HG02623 (cell line): ENCODE measurements at regions not wholly inside any gene's neighbourhood (a gene's known extent, or its start where the extent isn't known, plus 50 kb on each side); places are given as distances from the start of the nearest gene placed in this dataset.
"Not testable (repeated sequence)": the region's sequence is repeated elsewhere in the genome, so short reads cannot be mapped to it uniquely, and the experiment has no call there.

Experiments used
- ATAC-seq: cut with Tn5 transposase; IDR thresholded peaks from one replicate; pipeline ENCODE4 v1.9.1; 2021; ENCODE audit warnings: moderate library complexity; ENCODE audit not compliant: unreplicated experiment

DNA sequence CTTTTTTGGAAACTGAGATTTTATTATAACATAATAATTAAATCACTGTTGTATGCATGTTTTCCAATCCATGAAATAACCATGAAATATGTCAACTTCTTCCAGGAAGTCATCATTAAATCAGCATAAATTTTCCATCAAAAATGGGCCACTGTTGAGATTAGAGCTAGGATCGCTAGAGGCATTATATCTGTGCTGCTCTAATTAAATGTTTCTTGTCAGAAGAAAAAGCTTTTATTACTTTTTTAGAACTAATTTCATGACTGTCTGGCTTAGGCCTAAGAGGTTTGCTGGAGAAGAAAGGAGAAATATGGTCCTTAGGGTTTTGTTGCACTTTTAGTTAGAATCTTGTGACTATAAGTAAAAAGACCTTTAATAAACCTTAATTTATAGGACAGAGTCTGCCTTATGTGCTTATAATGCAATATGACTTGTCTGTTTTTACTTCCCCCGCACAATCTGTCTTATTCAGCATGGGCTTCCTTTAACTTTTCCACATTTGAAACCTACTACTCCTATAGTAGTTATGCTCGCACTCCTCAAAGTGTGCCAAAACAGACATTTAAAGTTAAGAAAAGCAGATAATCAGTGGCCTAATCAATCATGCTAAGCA is 363.4 kb upstream of the GCFC2 start:
- ATAC-seq, result no peak

DNA sequence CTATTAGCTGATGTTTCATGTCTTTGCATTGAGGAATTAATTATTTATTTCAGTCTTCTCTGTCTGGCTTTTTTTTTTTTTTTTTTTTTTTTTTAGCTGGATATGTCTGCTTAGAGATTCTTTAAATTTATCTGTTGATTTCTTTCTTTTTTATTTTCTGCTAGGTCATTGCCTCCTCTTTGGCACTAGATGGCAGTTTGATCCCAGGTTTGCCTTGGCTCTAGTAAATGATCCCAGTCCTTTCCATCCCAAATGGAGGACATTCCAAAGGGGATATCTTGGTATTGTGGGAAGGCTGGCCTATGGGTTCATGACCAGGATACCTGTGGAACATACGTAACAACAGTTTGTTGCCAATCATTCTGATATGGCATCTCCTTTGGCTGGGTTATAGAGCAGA is 339.5 kb upstream of the GCFC2 start:
- ATAC-seq, result no peak

DNA sequence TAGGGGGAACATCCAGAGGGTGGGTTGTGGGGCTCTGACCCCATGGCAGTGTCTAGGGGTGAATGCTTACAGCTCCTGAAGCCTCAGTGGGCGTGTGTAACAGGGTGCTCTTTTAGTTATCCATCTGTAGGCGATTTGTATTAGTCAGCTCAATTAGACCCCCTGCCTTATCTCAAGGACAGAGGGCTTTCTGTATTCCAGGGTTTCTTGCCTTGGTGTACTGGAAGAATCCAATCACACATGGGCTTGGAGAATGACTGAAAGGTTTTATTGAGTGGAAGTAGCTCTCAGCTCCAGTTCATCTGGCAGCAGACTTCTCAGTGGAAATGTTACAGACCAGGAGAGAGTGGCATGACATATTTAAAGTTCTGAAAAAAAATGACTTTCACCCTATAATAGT is 334.0 kb upstream of the GCFC2 start:
- no peak for ATAC-seq

DNA sequence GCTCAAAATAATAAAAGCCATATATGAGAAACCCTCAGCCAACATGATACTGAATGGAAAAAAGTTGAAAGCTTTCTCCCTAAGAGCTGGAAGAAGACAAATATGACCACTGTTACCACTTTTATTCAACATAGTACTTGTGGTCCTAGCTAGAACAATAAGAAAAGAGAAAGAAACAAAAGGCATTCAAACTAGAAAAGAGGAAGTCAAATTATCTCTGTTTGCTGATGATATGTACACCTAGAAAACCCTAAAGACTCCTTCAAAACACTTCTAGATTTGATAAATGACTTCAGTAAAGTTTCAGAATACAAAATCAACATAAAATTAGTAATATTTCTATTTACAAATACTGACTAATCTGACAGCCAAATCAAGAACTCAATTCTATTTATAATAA is 328.8 kb upstream of the GCFC2 start:
- no peak for ATAC-seq

DNA sequence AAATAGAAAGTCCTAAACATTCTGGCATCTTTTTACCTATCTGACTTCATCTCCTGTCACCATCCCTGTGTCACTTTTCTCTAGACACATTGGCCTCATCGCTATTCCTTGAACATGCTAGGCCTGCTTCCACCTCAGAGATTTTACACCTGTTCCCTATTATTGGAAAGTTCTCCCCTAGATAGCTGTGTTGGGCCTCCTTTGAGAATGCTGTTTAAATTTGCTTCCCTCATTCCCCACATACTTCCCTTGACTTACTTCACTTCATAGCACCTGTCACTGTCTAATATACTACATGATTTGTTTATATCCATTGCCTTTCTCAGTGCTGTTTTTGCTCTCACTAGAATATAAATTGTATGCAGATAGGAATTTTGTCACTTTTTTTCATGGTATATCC is 317.0 kb upstream of the GCFC2 start:
- no peak for ATAC-seq

DNA sequence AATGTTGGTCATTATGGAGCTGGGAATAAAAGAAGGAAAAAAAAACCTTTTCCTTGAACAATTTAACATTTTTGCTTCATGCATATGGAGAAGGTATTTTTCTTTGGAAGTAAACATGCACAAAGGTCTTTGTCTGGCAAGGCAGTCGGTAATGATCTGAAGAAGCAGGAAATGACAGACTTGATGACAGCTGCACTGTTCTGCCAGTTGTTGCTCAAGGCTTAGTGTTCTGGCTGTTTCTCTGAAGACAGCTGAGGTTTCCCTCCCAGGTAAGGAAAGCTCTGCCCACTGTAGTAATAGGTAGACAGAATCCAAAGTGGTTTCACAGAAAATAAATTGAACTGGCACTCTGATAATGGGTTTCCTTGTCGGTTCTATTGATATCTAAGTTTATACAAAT is 308.4 kb upstream of the GCFC2 start:
- no peak for ATAC-seq

DNA sequence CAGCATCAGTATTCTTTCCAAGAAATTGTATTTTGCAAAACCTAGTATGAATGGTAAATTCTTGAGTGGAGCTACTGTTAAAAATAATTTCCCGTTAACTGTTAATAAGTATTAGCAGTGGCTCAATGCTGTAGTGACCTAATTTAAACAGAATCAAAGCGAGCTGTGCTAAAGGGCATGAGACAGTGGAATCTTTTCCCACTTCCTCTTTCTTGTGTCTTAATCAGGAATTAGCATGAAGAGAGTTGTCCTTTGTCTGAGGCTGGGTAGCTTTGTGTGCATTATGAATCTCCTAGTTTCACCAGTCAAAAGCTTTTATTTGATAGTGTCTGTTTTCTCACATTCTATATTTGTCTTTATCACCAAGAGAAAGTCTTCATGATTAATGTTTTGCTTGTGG is 298.8 kb upstream of the GCFC2 start:
- no peak for ATAC-seq

DNA sequence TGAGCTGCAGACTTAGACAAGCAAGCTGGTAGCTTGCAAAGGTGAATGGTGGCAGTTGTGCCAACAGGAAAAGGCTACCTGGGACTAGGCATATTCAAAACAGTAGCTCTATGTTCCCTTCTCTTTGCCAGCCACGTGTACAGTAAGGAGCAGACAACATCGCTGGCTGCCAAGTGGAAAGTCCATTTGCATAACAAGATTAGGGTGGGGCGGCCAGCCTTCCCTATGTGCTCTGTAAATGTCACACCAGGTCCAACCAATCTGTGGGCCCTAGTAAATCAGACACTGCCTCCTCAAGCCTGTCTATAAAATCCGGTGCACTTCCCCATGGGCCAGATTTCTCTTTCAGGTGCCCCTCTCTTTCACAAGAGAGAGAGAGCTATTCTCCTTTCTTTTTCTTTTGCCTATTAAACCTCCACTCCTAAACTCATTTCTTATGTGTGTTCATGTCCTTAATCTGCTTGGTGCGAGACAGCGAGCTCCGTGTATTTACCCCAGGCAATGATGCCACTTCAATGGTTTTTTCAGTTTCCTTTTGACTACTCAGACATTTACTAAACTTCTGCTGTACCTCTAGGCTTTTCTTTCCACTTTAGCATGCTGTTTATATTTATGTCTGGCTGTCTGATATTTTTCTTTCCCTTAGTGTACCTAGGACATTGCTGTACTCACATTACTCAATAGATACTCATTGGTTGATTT is 297.4 kb upstream of the GCFC2 start:
- ATAC-seq, result no peak

DNA sequence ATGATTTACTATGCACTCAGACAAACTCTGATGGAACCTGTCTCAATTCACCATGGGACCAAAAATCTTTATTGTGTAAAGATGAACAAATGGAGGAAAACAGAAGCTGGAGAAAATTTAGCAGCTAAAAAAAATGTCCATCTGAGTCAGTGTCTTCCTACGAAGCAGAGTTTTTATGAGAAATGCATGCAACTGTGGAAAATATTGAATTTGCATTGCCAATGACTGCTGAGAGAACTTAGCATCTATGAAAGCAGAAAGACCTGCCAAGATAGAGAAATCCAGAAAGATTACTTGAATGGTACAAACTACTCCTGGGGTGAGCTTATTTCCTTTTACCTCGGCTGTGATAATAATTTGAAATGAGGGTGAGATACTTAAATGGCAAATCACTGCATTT is 289.7 kb upstream of the GCFC2 start:
- no peak for ATAC-seq

DNA sequence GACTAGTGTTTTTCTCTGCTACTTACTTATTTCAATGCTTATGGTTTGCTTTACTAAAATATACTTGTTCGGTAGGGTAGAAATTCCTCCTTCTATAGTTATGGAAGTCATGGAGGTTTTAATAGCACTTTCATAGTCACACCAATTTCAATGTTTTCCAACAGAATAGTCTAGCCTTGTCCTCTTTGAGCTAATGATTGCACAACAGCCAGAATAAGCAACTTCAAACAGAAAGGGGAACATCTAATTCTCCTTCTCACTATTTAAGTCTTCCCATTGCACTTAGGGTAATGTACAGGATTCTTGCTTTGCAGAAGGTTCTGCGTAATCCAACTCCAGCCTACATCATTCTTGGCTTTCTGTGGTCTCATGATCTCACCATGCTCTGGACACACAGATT is 287.7 kb upstream of the GCFC2 start:
- ATAC-seq, result no peak

DNA sequence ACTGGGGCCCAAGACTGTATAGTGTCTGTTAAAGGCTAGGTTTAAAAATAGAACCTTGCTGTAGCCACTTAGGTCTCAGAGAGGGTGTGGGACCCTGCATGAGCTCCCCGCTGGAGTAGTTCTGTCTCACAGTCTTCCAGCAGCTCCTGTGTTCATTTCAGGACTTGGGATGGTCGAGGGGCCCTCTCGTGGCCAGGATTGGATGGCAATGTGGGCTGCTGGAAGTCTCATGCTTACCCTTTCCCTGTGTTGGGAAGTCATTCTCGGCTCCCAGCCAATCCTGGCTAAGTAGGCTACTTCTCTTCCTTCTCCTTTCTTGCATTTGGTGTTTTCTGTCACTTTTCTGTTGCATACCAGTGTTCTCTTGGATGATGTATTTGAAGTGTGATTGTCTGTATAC is 284.0 kb upstream of the GCFC2 start:
- no peak for ATAC-seq

DNA sequence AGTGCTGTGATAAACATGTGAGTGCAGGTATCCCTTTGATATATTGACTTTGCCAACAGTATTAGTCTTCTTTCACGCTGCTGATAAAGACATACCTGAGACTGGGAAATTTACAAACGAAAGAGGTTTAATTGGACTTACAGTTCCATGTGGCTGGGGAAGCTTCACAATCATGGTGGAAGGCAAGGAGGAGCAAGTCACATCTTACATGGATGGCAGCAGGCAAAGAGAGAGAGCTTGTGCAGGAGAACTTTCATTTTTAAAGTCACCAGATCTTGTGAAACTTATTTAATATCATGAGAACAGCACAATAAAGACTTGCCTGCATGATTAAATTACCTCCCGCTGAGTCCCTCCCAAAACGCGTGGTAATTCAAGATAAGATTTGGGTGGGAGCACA is 277.9 kb upstream of the GCFC2 start:
- not testable (repeated sequence) for ATAC-seq

DNA sequence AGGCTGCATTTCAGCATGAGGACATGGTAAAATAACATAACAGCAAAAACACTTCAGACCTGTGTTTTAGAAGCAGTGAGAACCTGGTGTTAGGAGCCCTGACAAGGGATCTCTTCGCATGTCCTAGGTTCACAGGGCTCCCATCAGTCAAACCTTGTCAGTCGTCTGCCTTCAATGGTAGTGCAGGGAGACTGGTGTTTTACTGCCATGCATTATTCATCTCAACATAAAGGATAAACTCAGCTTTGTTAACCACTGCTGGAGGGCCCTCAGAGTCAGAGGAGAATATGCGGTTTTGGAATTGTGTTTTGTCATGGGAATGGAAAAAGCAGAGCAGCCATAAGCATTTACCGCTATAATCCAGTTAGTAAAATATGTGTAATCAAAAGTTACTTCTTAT is 275.9 kb upstream of the GCFC2 start:
- ATAC-seq, result no peak

DNA sequence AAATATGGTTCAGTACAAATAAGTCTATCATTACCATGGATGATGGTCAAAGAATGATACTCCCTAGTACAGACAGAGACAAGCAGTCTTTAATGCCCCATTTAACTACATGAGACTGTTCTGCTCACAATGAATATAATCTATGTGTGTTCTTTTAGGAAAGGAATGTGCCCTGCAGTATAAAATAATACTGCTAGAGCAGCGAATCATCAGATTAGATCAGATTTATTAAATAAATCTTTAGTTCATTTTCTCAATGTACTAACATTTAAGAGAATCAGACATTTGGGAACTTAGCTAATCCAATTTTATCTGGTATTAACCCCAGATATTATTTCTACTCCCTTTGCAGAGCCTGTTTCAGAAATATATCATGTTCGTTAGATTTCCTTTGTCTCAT is 272.0 kb upstream of the GCFC2 start:
- no peak for ATAC-seq

DNA sequence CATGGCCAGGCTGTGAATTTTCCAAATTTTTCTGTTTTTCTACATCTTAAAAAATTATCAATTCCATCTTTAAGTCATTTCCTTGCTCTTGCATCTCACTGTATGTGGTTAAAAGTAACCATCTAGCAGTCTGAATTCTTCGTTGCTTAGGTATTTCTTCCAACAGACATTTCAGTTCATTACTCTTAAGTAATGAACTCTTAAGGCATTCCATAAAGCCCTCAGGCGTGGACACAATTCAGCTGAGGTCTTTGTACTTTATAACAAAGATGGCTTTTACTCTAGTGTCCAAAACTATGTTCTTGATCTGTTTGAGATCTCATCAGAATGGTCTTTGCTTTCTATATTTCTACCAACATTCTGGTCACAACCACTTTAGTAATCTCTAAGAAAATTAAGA is 253.9 kb upstream of the GCFC2 start:
- ATAC-seq, result no peak

DNA sequence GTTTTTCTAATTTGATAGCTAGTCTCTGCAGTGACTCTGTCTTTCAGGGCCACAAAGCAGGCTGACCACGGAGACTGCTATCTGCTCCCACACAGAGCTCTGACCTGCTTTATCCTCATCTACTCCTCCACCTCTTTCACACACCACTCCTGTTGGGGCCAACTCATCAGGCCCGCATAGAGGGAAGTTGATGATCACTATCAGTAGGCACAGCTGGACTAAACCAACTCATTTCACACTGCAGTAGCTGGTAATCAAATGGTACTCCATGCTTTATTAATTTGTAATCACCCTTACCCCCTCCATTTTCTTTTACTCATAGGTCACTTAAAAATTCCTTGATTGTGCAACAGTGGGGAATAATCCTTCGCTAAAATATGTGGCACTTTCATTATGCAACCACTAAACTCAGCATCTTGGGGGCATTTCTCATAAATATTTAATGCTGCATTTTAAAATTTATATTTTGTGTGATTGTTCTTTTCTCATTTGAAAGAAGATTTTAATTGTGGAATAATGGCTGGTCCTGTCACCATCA is 249.8 kb upstream of the GCFC2 start:
- ATAC-seq, result no peak

DNA sequence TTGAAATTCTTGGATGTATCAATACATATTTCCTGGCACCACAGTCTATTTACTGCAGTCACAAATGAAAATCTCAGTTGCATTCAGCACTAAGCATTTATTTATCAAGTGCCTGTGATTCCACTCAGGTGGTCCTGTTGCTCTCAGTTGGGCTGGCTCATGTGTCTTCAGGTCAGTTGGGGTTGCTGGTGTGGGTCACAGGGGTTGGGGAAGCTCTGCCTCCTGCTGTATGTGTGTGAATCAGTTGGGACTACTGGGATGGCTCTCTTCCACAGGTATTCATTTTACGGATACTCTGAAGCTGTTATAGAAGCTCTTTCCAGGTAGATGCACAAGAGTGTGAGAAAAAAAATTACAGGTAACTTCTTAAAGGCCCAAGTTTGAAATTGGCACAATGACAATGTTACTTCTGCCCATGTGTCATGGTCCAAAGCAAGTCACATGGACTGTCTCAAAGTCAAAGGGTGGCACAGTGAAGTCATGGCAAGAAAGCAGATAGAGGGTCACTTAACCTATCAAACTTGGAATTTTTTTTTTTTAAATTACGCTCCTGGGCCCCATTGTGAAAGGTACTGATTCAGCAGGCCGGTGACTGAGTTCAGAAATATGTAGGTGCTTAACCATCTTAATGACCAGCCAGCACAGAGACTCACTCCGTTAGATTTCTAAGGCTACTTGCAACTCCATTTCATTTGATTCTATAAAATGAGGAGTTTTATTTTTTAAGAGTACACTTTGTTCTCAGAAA is 249.2 kb upstream of the GCFC2 start:
- no peak for ATAC-seq

DNA sequence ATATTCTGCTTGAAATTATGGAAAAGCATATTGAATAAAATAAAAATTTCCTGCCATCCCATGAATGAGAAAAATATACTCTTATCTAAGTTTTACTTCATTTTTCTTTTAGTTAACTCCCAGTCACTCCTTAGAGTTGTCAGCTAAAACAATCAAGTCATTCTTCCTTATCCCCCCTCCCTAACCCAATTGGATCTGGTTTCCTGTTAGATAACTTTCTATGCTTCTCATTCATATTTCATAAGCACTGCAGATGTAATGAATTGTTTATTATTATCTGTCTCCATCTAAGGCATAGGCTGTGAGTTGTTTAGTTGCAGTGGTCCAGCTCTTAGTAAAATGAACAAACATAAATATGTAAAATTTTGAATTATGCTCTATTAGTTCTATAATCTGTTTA is 244.0 kb upstream of the GCFC2 start:
- no peak for ATAC-seq

DNA sequence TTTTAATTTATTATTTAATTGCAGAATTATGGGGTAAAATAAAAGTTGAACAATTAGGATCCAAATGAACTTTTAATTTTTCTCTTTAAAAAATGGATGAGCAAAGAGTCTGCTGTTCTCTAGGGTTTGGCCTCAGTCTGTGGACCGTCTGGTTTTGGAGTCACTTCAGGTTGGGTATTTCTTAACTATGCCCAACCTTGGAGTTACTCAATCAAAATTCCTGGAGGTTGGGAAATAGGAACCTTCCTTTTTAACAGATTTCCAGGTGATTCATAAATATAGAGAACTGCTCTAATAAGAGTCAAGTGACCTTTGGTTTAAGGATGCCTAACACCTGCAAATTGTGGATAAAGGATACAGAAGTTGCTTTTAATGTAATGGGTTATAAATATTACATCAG is 241.5 kb upstream of the GCFC2 start:
- no peak for ATAC-seq

DNA sequence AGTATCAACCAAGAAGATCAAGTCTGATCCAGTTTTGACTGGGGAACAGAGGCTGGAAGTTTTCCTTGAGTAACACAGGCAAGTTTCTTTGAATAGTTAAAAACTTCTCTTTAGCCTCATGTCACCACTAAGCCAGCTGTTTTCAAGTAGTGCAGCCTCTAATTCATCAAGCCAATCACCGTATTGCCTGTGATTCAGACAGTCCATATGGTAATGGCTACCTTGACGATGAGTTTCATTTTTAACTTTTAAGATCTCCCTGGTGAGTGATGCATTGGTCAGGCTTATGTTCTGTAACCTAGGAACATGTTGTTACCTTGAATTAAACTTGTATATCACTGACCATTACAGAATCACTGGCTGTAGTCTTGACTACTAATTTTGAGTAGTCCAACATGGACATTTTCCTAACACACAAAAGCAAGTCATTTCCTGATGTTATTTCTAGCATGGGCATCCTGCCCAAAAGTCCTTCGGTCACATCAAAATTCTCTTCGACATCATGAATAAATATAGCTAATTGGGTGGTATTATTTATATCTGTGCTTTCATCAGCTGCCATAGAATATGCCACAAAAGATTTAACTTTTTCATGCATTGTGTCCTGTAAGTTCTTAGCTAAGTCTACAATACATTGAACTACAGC is 238.8 kb upstream of the GCFC2 start:
- no peak for ATAC-seq

DNA sequence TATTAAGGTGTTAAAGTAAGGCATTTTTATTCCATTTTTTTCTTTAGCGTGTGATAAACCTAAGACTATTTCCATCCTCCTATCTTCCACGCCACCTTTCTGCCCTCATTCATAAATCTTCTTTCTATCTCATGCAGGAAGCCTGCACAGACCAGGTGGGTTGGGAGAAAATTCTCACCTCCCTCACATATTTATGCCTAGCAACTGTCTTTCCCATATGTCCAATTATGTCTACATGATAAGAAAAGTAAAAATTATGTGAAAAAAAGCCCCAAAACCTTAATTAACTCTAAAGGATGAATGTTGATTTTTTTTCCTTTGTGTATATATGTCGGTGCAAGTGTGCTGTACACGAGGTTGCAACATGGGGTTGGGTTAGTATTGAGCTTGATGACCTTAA is 225.6 kb upstream of the GCFC2 start:
- no peak for ATAC-seq

DNA sequence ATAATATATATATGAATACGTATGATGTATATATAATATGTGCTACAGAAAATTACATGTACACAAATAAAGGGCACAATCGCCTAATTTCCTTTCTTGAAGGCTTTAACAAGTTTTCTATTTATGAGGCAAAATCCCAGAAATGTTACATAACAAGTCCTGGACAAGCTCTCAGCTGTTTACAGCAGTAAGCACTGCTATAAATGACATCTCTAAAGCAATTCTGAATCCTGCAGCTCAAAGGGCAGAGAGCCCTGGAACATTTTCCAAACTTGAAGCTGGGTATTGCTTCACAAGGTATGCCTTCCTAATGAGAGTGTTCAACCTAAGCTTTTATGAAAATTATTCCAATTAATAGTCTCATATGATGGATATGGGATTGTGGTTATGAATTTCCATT is 222.3 kb upstream of the GCFC2 start:
- no peak for ATAC-seq
